ENCODE measurements at regions not wholly inside any gene's neighbourhood (a gene's known extent, or its start where the extent isn't known, plus 50 kb on each side); places are given as distances from the start of the nearest gene placed in this dataset.
"Not testable (repeated sequence)": the region's sequence is repeated elsewhere in the genome, so short reads cannot be mapped to it uniquely, and the experiment has no call there.

- DNase-seq, result no peak
- in situ Hi-C loops (cut with HindIII; ENCODE audit: low pct_ligation_motif_present, low pct_unique_long_range_greater_than_20kb, low sequenced_read_pairs), result no loop called here
Measured at GRCh38 chr2:183495079-183495478, 370.8 kb downstream of the NUP35 start.

GRCh38 chr2:183495589-183496267, 371.5 kb downstream of the NUP35 start:
- DNase-seq, result no peak
- in situ Hi-C loops (cut with HindIII; ENCODE audit: low pct_ligation_motif_present, low pct_unique_long_range_greater_than_20kb, low sequenced_read_pairs), result no loop called here

GRCh38 chr2:183497861-183498260, 373.6 kb downstream of the NUP35 start:
- DNase-seq, result no peak
- in situ Hi-C loops (cut with HindIII; ENCODE audit: low pct_ligation_motif_present, low pct_unique_long_range_greater_than_20kb, low sequenced_read_pairs), result no loop called here

GRCh38 chr2:183505911-183506310, 381.7 kb downstream of the NUP35 start:
- in situ Hi-C loops (cut with HindIII; ENCODE audit: low pct_ligation_motif_present, low pct_unique_long_range_greater_than_20kb, low sequenced_read_pairs), result no loop called here
- no peak for DNase-seq

GRCh38 chr2:183511154-183511553, 386.9 kb downstream of the NUP35 start:
- no peak for DNase-seq
- in situ Hi-C loops (cut with HindIII; ENCODE audit: low pct_ligation_motif_present, low pct_unique_long_range_greater_than_20kb, low sequenced_read_pairs), result no loop called here

- in situ Hi-C loops (cut with HindIII; ENCODE audit: low pct_ligation_motif_present, low pct_unique_long_range_greater_than_20kb, low sequenced_read_pairs), result no loop called here
- DNase-seq, result no peak
Measured at GRCh38 chr2:183519371-183520056, 395.3 kb downstream of the NUP35 start.

GRCh38 chr2:183521911-183522310, 397.7 kb downstream of the NUP35 start:
- in situ Hi-C loops (cut with HindIII; ENCODE audit: low pct_ligation_motif_present, low pct_unique_long_range_greater_than_20kb, low sequenced_read_pairs), result no loop called here
- no peak for DNase-seq

- no peak for DNase-seq
- in situ Hi-C loops (cut with HindIII; ENCODE audit: low pct_ligation_motif_present, low pct_unique_long_range_greater_than_20kb, low sequenced_read_pairs), result no loop called here
Measured at GRCh38 chr2:183522489-183523266, 398.4 kb downstream of the NUP35 start.

- DNase-seq, result no peak
- in situ Hi-C loops (cut with HindIII; ENCODE audit: low pct_ligation_motif_present, low pct_unique_long_range_greater_than_20kb, low sequenced_read_pairs), result no loop called here
Measured at GRCh38 chr2:183530333-183530901, 406.2 kb downstream of the NUP35 start.

GRCh38 chr2:183532514-183532913, 408.3 kb downstream of the NUP35 start:
- no peak for DNase-seq
- in situ Hi-C loops (cut with HindIII; ENCODE audit: low pct_ligation_motif_present, low pct_unique_long_range_greater_than_20kb, low sequenced_read_pairs), result no loop called here

GRCh38 chr2:183533021-183533420, 408.8 kb downstream of the NUP35 start:
- in situ Hi-C loops (cut with HindIII; ENCODE audit: low pct_ligation_motif_present, low pct_unique_long_range_greater_than_20kb, low sequenced_read_pairs), result no loop called here
- DNase-seq, result no peak

GRCh38 chr2:183536290-183536689, 412.0 kb downstream of the NUP35 start:
- in situ Hi-C loops (cut with HindIII; ENCODE audit: low pct_ligation_motif_present, low pct_unique_long_range_greater_than_20kb, low sequenced_read_pairs), result no loop called here
- no peak for DNase-seq

- no peak for DNase-seq
- in situ Hi-C loops (cut with HindIII; ENCODE audit: low pct_ligation_motif_present, low pct_unique_long_range_greater_than_20kb, low sequenced_read_pairs), result no loop called here
Measured at GRCh38 chr2:183536714-183537113, 412.5 kb downstream of the NUP35 start.

GRCh38 chr2:183541766-183542165, 417.5 kb downstream of the NUP35 start:
- in situ Hi-C loops (cut with HindIII; ENCODE audit: low pct_ligation_motif_present, low pct_unique_long_range_greater_than_20kb, low sequenced_read_pairs), result no loop called here
- DNase-seq, result peak; percentile 26

GRCh38 chr2:183542606-183543005, 418.4 kb downstream of the NUP35 start:
- no peak for DNase-seq
- in situ Hi-C loops (cut with HindIII; ENCODE audit: low pct_ligation_motif_present, low pct_unique_long_range_greater_than_20kb, low sequenced_read_pairs), result no loop called here

- in situ Hi-C loops (cut with HindIII; ENCODE audit: low pct_ligation_motif_present, low pct_unique_long_range_greater_than_20kb, low sequenced_read_pairs), result no loop called here
- no peak for DNase-seq
Measured at GRCh38 chr2:183543222-183543621, 419.0 kb downstream of the NUP35 start.

GRCh38 chr2:183543731-183544130, 419.5 kb downstream of the NUP35 start:
- DNase-seq, result no peak
- in situ Hi-C loops (cut with HindIII; ENCODE audit: low pct_ligation_motif_present, low pct_unique_long_range_greater_than_20kb, low sequenced_read_pairs), result no loop called here

- DNase-seq; in situ Hi-C loops (cut with HindIII; ENCODE audit: low pct_ligation_motif_present, low pct_unique_long_range_greater_than_20kb, low sequenced_read_pairs): not testable (repeated sequence)
Measured at GRCh38 chr2:183546560-183547350, 422.5 kb downstream of the NUP35 start.
